SK-N-SH (cell line): ENCODE measurements at regions not wholly inside any gene's neighbourhood (a gene's known extent, or its start where the extent isn't known, plus 50 kb on each side); places are given as distances from the start of the nearest gene placed in this dataset.

ENCODE experiments used
- CTCF ChIA-PET: fragments of 300-600, 350-600 bp; formaldehyde crosslinking; extraction: SDS; loops from one replicate; lab custom pipeline; 2021; lab: Yijun Ruan, JAX
- POLR2A ChIA-PET: fragments of 350-600 bp; sonication (Branson Sonifier 250); formaldehyde crosslinking; extraction: SDS; loops from one replicate; lab custom pipeline; 2020; ENCODE audit warnings: antibody characterized with exemption, inconsistent platforms; lab: Yijun Ruan, JAX
- DNase-seq: peaks from one replicate; pipeline ENCODE4 v3.0.0; 2012
- H2AFZ ChIP-seq: fragments of 200-600 bp; sonication (generic); 2 replicates; pipeline ENCODE4 v1.8.1; 2016; ENCODE audit warnings: antibody characterized with exemption, mild to moderate bottlenecking, low read depth
- H3F3A ChIP-seq: fragments of 200-600 bp; sonication (generic); replicated peaks from 2 replicates; pipeline ENCODE3; 2016; ENCODE audit warnings: antibody characterized with exemption, mild to moderate bottlenecking; ENCODE audit not compliant: insufficient read depth
- H3K27ac ChIP-seq, 2 experiments: fragments of 200-500 bp in 1 of 2; fragments of 200-600 bp in 1 of 2; sonication (Bioruptor generic) in 1 of 2; sonication (generic), shearing (Covaris generic) in 1 of 2; 2 replicates each; pipeline versions ENCODE4 v1.5.1 to v1.6.1; 2014 to 2016; ENCODE audit warnings: low read depth in 2 of 2, inconsistent platforms in 1 of 2, low read length in 1 of 2, mild to moderate bottlenecking in 1 of 2, mixed read lengths in 1 of 2
- H3K27me3 ChIP-seq: fragments of 200-600 bp; sonication (generic), shearing (Covaris generic); 2 replicates; pipeline ENCODE4 v1.6.1; 2016; ENCODE audit warnings: mixed run types; ENCODE audit not compliant: insufficient read depth
- H3K36me3 ChIP-seq, 2 experiments: fragments of 200-500 bp in 1 of 2; fragments of 200-600 bp in 1 of 2; sonication (Bioruptor generic) in 1 of 2; sonication (generic) in 1 of 2; replicated peaks in 1 of 2; 2 replicates each; pipeline versions ENCODE3 to v1.5.1; 2014 to 2016; ENCODE audit warnings: low read length in 1 of 2, mild to moderate bottlenecking in 1 of 2; ENCODE audit not compliant: insufficient read depth in 2 of 2, control insufficient read depth in 1 of 2
- H3K4me1 ChIP-seq, 2 experiments: fragments of 200-500 bp in 1 of 2; fragments of 200-600 bp in 1 of 2; sonication (Bioruptor generic) in 1 of 2; sonication (generic), shearing (Covaris generic) in 1 of 2; 2 replicates each; pipeline versions ENCODE4 v1.5.1 to v1.6.1; 2014 to 2016; ENCODE audit warnings: low read depth in 1 of 2, low read length in 1 of 2, mixed run types in 1 of 2; ENCODE audit not compliant: insufficient read depth in 2 of 2, control insufficient read depth in 1 of 2
- H3K4me2 ChIP-seq: fragments of 200-600 bp; sonication (generic), shearing (Covaris generic); 2 replicates; pipeline ENCODE4 v1.6.1; 2017; ENCODE audit warnings: mixed run types
- H3K4me3 ChIP-seq, 2 experiments: fragments of 200-500 bp in 1 of 2; fragments of 200-600 bp in 1 of 2; sonication (Bioruptor generic) in 1 of 2; sonication (generic), shearing (Covaris generic) in 1 of 2; 2 replicates each; pipeline versions ENCODE4 v1.5.1 to v1.8.1; 2014 to 2016; ENCODE audit warnings: low read depth in 2 of 2, inconsistent platforms in 1 of 2, low read length in 1 of 2, mild to moderate bottlenecking in 1 of 2, mixed read lengths in 1 of 2, moderate library complexity in 1 of 2
- H3K79me2 ChIP-seq: fragments of 200-600 bp; sonication (generic); 2 replicates; pipeline ENCODE4 v1.8.1; 2017; ENCODE audit warnings: mild to moderate bottlenecking; ENCODE audit not compliant: insufficient read depth
- H3K9ac ChIP-seq: fragments of 200-600 bp; sonication (generic); 2 replicates; pipeline ENCODE4 v1.6.1; 2017; ENCODE audit warnings: mixed run types
- H3K9me2 ChIP-seq: fragments of 200-600 bp; sonication (generic); 2 replicates; pipeline ENCODE4 v1.6.1; 2017; ENCODE audit warnings: mixed run types
- H3K9me3 ChIP-seq: fragments of 200-600 bp; sonication (generic); 2 replicates; pipeline ENCODE4 v1.6.1; 2017; ENCODE audit warnings: mixed run types, mild to moderate bottlenecking, moderate library complexity
- H4K20me1 ChIP-seq: fragments of 200-600 bp; sonication (generic); 2 replicates; pipeline ENCODE4 v1.6.1; 2017; ENCODE audit warnings: mild to moderate bottlenecking, mixed run types; ENCODE audit not compliant: insufficient read depth
- CHD2 ChIP-seq: fragments of 150-350 bp; IDR thresholded peaks from 2 replicates; pipeline ENCODE4 v1.6.1; 2018; ENCODE audit warnings: low read length; ENCODE audit not compliant: partially characterized antibody
- ELF1 ChIP-seq: IDR thresholded peaks from 2 replicates; pipeline ENCODE4 v1.4.0; 2012
- EP300 ChIP-seq, 2 experiments: IDR thresholded peaks; 2 replicates each; pipeline versions ENCODE4 v1.4.0 to v1.6.1; 2012; ENCODE audit warnings: borderline replicate concordance in 1 of 2, low read depth in 1 of 2, low read length in 1 of 2
- FOSL2 ChIP-seq: IDR thresholded peaks from 2 replicates; pipeline ENCODE4 v1.4.0; 2012; ENCODE audit warnings: low read depth, mild to moderate bottlenecking, moderate library complexity, borderline replicate concordance
- GABPA ChIP-seq: IDR thresholded peaks from 2 replicates; pipeline ENCODE4 v1.4.0; 2012; ENCODE audit warnings: low read depth, mild to moderate bottlenecking
- GATA2 ChIP-seq: sonication (generic); formaldehyde crosslinking; IDR thresholded peaks from 2 replicates; pipeline ENCODE4 v1.5.0; 2020; ENCODE audit warnings: mild to moderate bottlenecking, missing genetic modification reagents
- JUND ChIP-seq: IDR thresholded peaks from 2 replicates; pipeline ENCODE4 v1.4.0; 2012
- MAX ChIP-seq: IDR thresholded peaks from 2 replicates; pipeline ENCODE4 v1.4.0; 2012; ENCODE audit warnings: low read depth
- MEF2A ChIP-seq: IDR thresholded peaks from 2 replicates; pipeline ENCODE4 v1.4.0; 2012; ENCODE audit warnings: low read depth, borderline replicate concordance
- NFIC ChIP-seq: IDR thresholded peaks from 2 replicates; pipeline ENCODE4 v1.4.0; 2012; ENCODE audit warnings: borderline replicate concordance
- PBX3 ChIP-seq: IDR thresholded peaks from 2 replicates; pipeline ENCODE4; 2012
- POLR2AphosphoS5 ChIP-seq: IDR thresholded peaks from 2 replicates; pipeline ENCODE4 v1.6.1; 2012; ENCODE audit warnings: low read depth, low read length
- RAD21 ChIP-seq: IDR thresholded peaks from 2 replicates; pipeline ENCODE4 v1.6.1; 2012; ENCODE audit warnings: mild to moderate bottlenecking, low read length
- RCOR1 ChIP-seq: fragments of 150-350 bp; IDR thresholded peaks from 2 replicates; pipeline ENCODE4 v1.6.1; 2017; ENCODE audit warnings: antibody characterized with exemption, low read length
- RFX5 ChIP-seq: IDR thresholded peaks from 2 replicates; pipeline ENCODE4 v1.6.1; 2012; ENCODE audit warnings: mild to moderate bottlenecking, improper control_type of control experiment, low read length
- RXRA ChIP-seq: IDR thresholded peaks from 2 replicates; pipeline ENCODE4 v1.4.0; 2012; ENCODE audit warnings: low read depth, mild to moderate bottlenecking, borderline replicate concordance
- SIN3A ChIP-seq: IDR thresholded peaks from 2 replicates; pipeline ENCODE4 v1.6.1; 2012; ENCODE audit warnings: low read depth, mild to moderate bottlenecking, low read length, moderate library complexity, borderline replicate concordance
- SMC3 ChIP-seq: IDR thresholded peaks from 2 replicates; pipeline ENCODE4 v1.6.1; 2012; ENCODE audit warnings: low read depth, low read length, improper control_type of control experiment
- TAF1 ChIP-seq: IDR thresholded peaks from 2 replicates; pipeline ENCODE4 v1.6.1; 2012; ENCODE audit warnings: low read depth, mild to moderate bottlenecking, low read length, moderate library complexity, borderline replicate concordance
- TCF12 ChIP-seq: IDR thresholded peaks from 2 replicates; pipeline ENCODE4 v1.4.0; 2012
- USF1 ChIP-seq: IDR thresholded peaks from 2 replicates; pipeline ENCODE4 v1.4.0; 2012; ENCODE audit warnings: low read depth, borderline replicate concordance
- YY1 ChIP-seq: IDR thresholded peaks from 2 replicates; pipeline ENCODE4 v1.4.0; 2012; ENCODE audit warnings: low read depth, mild to moderate bottlenecking
- ZBTB33 ChIP-seq: IDR thresholded peaks from 2 replicates; pipeline ENCODE4 v1.4.0; 2012; ENCODE audit warnings: low read depth, borderline replicate concordance
- WGBS: methylation state at CpG from one replicate; pipeline ENCODE4 v1.1.6; 2017; ENCODE audit warnings: low lambda C conversion rate; 5-methylcytosine and 5-hydroxymethylcytosine counted together

GRCh38 chr9:30713243-30713642, 1671.2 kb upstream of the ACO1 start (continued):
- TF ChIP-seq RFX5 (peak; percentile 16; the same call in 1 of the 2 replicates), USF1 (no peak)

- 29% methylated on average over 1 of the region's 1 CpG for WGBS
- no peak overlapping the region for H3K9ac ChIP-seq
- H3K36me3 ChIP-seq: no peaks in the 10 kb centered on the region
- no peaks in the 10 kb centered on the region for H3K27me3 ChIP-seq
- H3F3A ChIP-seq: peaks cover 8% of the 10 kb centered on the region
- DNase-seq: no peak
- H3K79me2 ChIP-seq: no peaks in the 10 kb centered on the region
- peak overlapping the region in 1 of 2 experiments; percentile 98; a peak in 2 of 4 replicates for H3K27ac ChIP-seq
- TF ChIP-seq ELF1 (no peak), GATA2 (peak; percentile 48; the same call in 1 of the 2 replicates), YY1 (no peak), SIN3A (no peak), CHD2 (no peak), RCOR1 (no peak), RAD21 (no peak), EP300 (IDR thresholded peaks at IDR 0.05; ENCODE audit: borderline replicate concordance in 1 of 2, low read depth in 1 of 2, low read length in 1 of 2) (peak in 1 of 2 experiments; percentile 57; a peak in 1 of 4 replicates), MEF2A (no peak), MAX (no peak), FOSL2 (no peak)
- no peak overlapping the region for H3K4me3 ChIP-seq
- H3K4me2 ChIP-seq: no peak overlapping the region
- H3K9me2 ChIP-seq: no peaks in the 10 kb centered on the region
- H2AFZ ChIP-seq: no peak overlapping the region
- H4K20me1 ChIP-seq: no peaks in the 10 kb centered on the region
- no peaks in the 10 kb centered on the region for H3K9me3 ChIP-seq
- H3K4me1 ChIP-seq: peaks cover 0 to 4% of the 10 kb centered on the region in 2 experiments; a peak in 2 of 4 replicates
- ChIA-PET POLR2A (interaction anchor here (0.8 kb wide), 1 partner anchor 669 kb away, joined by 3 read pairs; no protein-coding TSS in a partner anchor), CTCF (no interaction called here)
Observed at GRCh38 chr9:30714389-30714788, 1670.1 kb upstream of the ACO1 start.

- WGBS: 26% methylated on average over 1 of the region's 1 CpG
- peak overlapping the region in 1 of 2 experiments; percentile 30; a peak in 3 of 4 replicates for H3K27ac ChIP-seq
- CTCF ChIA-PET: interaction anchor here (0.6 kb wide), 1 partner anchor 235 kb away, joined by 3 read pairs; no protein-coding TSS in a partner anchor
- TF ChIP-seq RAD21 (no peak), GABPA (no peak), PBX3 (peak; percentile 86), TAF1 (no peak), ELF1 (no peak), RXRA (no peak), EP300 (IDR thresholded peaks at IDR 0.05; ENCODE audit: borderline replicate concordance in 1 of 2, low read depth in 1 of 2, low read length in 1 of 2) (peak in 1 of 2 experiments; percentile 87; a peak in 2 of 4 replicates), ZBTB33 (no peak), SMC3 (no peak), RCOR1 (no peak), GATA2 (no peak), YY1 (no peak), SIN3A (no peak), TCF12 (peak; percentile 92), JUND (peak; percentile 65), POLR2AphosphoS5 (no peak), MEF2A (0 out of 2 replicates have a peak, but pooled peaks have one; percentile 13), RFX5 (no peak), NFIC (peak; percentile 28; the same call in 1 of the 2 replicates)
Observed at GRCh38 chr9:30718483-30718882, 1666.0 kb upstream of the ACO1 start.

More at GRCh38 chr9:30718483-30718882, 1666.0 kb upstream of the ACO1 start:
- Histone ChIP-seq H3K4me1 (no peaks in the 10 kb centered on the region; a peak in 2 of 4 replicates), H2AFZ (no peak overlapping the region; the same call in 1 of the 2 replicates), H3K27me3 (no peaks in the 10 kb centered on the region), H3K9me2 (no peaks in the 10 kb centered on the region; the same call in 1 of the 2 replicates), H3K9ac (no peak overlapping the region), H4K20me1 (no peaks in the 10 kb centered on the region), H3F3A (peaks cover 8% of the 10 kb centered on the region), H3K4me3 (no peak overlapping the region), H3K36me3 (no peaks in the 10 kb centered on the region), H3K9me3 (no peaks in the 10 kb centered on the region), H3K79me2 (no peaks in the 10 kb centered on the region), H3K4me2 (no peak overlapping the region)
- no peak for DNase-seq
- POLR2A ChIA-PET: no interaction called here
